Stimulated activated CD4-positive, alpha-beta T cell treated with anti-CD3 and anti-CD28 coated beads, TNF-alpha, amount 100 ng/mL, for 24 hours (primary cell): ENCODE measurements at regions not wholly inside any gene's neighbourhood (a gene's known extent, or its start where the extent isn't known, plus 50 kb on each side); places are given as distances from the start of the nearest gene placed in this dataset.
A peak's percentile ranks its signal among the peaks of the same experiment; 100 is the strongest.

Source experiments
- DNase-seq, 3 experiments: peaks; one replicate each; pipeline ENCODE4 v3.0.0-alpha.2; 2020; ENCODE audit warnings: low read depth in 3 of 3

- DNase-seq, result no peak
These were observed 110.3 kb upstream of the CEP85L start for GRCh38 chr6:118761645-118762044.

GRCh38 chr6:118758946-118759345, 107.6 kb upstream of the CEP85L start:
- DNase-seq, result no peak

- no peak for DNase-seq
These were observed 104.7 kb upstream of the CEP85L start for GRCh38 chr6:118755941-118756646.

GRCh38 chr6:118752803-118753202, 101.4 kb upstream of the CEP85L start:
- DNase-seq, result no peak

- no peak for DNase-seq
These were observed 99.7 kb upstream of the CEP85L start for GRCh38 chr6:118751072-118751471.

- DNase-seq, result no peak
These were observed 98.8 kb upstream of the CEP85L start for GRCh38 chr6:118750143-118750542.

GRCh38 chr6:118748311-118749062, 97.1 kb upstream of the CEP85L start:
- no peak for DNase-seq

- no peak for DNase-seq
These were observed 95.4 kb upstream of the CEP85L start for GRCh38 chr6:118746825-118747174.

- DNase-seq, result no peak
These were observed 94.9 kb upstream of the CEP85L start for GRCh38 chr6:118746145-118746824.

GRCh38 chr6:118745156-118745555, 93.8 kb upstream of the CEP85L start:
- no peak for DNase-seq

GRCh38 chr6:118744261-118744941, 93.0 kb upstream of the CEP85L start:
- DNase-seq, result no peak

- DNase-seq, result no peak
These were observed 92.4 kb upstream of the CEP85L start for GRCh38 chr6:118743746-118744145.

GRCh38 chr6:118740372-118740771, 89.0 kb upstream of the CEP85L start:
- DNase-seq, result no peak

GRCh38 chr6:118739696-118740353, 88.4 kb upstream of the CEP85L start:
- no peak for DNase-seq

- DNase-seq, result no peak
These were observed 85.0 kb upstream of the CEP85L start for GRCh38 chr6:118736440-118736839.

- DNase-seq, result no peak
These were observed 83.9 kb upstream of the CEP85L start for GRCh38 chr6:118735320-118735719.

GRCh38 chr6:118725944-118726343, 74.6 kb upstream of the CEP85L start:
- peak; percentile 46 to 67 (median 62) for DNase-seq

GRCh38 chr6:118724211-118724610, 72.8 kb upstream of the CEP85L start:
- no peak for DNase-seq

- DNase-seq, result no peak
These were observed 71.7 kb upstream of the CEP85L start for GRCh38 chr6:118722829-118723813.

- DNase-seq, result no peak
These were observed 68.7 kb upstream of the CEP85L start for GRCh38 chr6:118720125-118720473.
